H54 (cell line): ENCODE measurements at regions not wholly inside any gene's neighbourhood (a gene's known extent, or its start where the extent isn't known, plus 50 kb on each side); places are given as distances from the start of the nearest gene placed in this dataset.

ENCODE experiments used
- DNase-seq: peaks from one replicate; pipeline ENCODE4 v3.0.0; 2011; ENCODE audit warnings: low spot score, mixed read lengths; ENCODE audit not compliant: insufficient read length
- FAIRE-seq: peaks from 3 replicates; lab custom pipeline; 2011; peaks lifted over from hg19 to GRCh38; lab: Jason Lieb, UNC
- POLR2A ChIP-seq: IDR thresholded peaks from 2 replicates; pipeline ENCODE4 v1.6.1; 2011; ENCODE audit warnings: low read depth, mild to moderate bottlenecking, low read length

DNA sequence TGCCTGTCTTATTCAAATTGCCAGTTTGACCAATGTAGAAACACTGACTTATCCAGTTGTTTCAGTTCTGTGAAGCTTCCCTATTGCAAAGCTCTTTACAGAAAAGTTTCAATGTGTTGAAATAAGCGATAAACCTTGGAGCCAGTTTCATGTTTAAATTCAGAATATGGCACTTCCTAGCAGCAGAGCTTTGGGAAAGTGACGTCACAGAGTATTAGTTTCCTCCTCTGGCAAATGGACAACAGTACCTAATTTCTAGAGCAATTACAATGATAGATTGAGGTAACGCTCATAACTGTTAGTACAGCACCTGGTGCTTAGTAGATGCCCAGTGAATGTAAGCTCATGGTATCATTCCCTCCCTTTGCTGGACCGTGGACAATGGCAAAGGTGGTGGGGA is 527.5 kb upstream of the DAB1 start:
- FAIRE-seq (no peak), DNase-seq (no peak)
- no peak for TF ChIP-seq POLR2A

DNA sequence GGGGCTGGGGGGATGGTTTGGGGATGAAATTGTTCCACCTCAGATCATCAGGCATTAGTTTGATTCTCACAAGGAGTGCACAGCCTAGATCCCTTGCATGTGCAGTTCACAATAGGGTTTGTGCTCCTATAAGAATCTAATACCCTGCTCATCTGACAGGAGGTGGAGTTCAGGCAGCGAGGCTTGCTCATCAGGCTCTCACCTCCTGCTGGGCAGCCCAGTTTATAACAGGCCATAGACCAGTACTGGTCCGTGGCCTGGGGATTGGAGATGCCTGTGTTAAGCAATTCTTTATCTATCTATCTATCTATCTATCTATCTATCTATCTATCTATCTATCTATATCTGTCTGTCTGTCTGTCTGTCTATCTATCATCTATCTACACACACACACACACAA is 525.3 kb upstream of the DAB1 start:
- FAIRE-seq (no peak), DNase-seq (no peak)
- no peak for TF ChIP-seq POLR2A

DNA sequence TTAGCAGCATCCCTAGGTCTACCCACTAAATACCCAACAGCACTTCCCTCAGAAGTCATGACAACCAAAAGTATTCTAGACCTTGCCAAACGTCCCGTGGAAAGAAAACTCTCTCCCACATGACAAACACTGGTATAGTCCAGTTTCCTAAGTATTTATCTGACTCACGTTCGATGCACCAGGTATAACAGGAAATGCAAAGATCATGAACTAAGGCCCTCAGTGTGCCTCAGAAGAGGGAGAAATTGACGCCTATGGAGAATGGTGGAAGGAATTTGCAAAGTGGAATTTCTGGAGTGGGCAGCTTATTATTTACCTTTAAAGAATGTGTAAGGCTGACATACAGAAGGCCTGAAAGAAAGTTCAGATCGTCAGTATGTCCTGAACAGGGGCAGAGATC is 523.6 kb upstream of the DAB1 start:
- TF ChIP-seq POLR2A, result no peak
- no peak for DNase-seq
- FAIRE-seq, result no peak

DNA sequence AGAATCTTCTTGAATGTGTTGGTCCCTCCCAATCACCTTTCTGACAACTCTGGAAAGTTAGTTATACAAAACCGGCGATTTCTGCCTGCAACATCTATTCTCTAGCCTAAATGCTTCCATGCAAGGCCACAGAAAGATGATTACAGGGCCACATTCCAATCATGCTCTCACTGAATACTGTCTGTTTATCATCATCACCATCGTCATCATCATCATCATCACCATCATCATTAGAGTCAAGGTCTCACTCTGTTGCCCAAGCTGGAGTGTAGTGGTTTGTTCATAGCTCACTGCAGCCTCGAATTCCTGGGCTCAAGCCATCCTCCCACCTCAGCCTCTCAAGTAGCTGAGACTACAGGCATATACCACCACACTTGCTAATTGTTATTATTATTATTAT is 521.2 kb upstream of the DAB1 start:
- TF ChIP-seq POLR2A, result no peak
- no peak for FAIRE-seq

DNA sequence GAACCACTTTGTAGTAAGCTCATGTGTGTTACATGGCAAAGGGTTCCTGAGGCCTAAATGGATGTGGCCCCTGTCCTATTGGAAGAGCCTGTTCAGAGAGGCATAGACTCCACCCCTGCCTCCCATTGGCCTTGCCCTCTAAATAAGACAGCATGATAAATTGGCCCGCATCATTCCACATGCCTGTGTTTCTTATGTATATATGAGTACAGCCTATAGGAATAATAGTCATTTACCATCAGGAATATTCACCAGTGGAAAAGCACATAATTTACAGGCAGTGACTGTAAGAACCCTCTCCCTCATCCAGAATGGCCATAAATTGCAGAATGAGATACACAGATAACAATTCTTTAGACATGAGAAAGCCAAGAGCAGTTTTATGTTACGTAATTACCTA is 519.5 kb upstream of the DAB1 start:
- FAIRE-seq, result no peak
- no peak for DNase-seq
- TF ChIP-seq POLR2A, result no peak

More for the DNA sequence above, 521.2 kb upstream of the DAB1 start:
- no peak for DNase-seq

DNA sequence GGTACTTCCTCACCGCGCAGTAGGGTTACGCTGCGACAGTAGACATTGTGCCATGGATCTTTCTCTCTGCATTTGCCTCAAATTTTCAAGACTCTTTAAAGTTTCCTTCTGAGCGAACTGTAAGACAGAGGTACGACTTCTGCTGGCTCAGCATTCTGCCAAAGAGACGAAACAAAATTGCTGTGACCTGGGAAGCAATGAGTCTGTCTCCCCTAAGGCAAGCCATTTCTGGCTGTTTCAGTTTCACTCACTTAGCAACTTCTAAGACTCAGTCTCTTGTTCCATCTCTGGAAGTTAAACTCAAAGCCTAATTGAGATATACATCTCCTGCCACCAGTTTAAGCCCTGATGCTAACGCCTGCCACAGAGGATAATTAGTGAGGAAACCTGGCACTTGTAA is 510.9 kb upstream of the DAB1 start:
- no peak for TF ChIP-seq POLR2A
- DNase-seq (no peak), FAIRE-seq (no peak)

DNA sequence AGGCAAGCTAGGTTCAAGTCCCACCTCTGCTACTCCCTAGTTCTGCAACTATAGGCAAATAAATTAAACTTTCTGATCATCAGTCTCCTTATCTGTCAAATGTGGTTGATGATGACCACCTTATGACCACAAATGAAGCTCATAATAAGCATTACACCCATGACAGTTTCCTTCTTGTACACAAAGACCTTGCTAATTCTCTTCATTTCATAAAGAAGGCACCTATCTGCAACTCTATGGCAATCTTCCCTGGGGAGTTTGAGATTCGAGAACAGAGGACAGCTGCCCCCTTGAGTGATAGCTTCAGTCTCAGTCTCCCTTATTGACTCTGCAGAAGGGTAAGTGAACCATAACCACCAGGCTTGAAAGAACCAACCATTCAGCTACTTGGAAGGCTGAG is 503.1 kb upstream of the DAB1 start:
- DNase-seq (no peak), FAIRE-seq (no peak)
- TF ChIP-seq POLR2A, result no peak

DNA sequence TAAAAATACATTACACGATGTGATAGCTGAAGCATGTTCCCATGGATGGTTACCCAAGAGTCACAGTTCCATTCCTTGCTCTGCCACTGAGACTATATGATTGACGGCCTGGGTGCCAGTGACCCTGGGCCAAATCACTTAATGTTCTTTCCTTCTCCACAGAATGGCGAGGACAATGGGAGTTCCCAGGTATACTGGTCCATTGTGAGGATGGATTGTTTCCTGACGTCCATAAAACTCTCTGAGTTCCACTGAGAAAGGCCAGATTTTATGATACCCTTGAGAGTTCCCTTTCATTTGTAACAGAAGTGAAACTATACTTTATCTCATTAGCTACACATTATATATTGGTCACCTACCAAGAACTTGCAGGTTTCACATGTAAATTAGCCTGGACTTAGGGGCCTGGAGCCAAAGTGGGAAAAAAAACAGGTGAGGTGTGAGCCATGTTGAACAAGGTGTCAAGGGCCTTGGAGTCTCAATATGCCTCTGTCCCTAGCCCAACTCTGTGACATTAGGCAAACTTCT is 502.2 kb upstream of the DAB1 start:
- no peak for DNase-seq
- FAIRE-seq, result no peak
- no peak for TF ChIP-seq POLR2A

DNA sequence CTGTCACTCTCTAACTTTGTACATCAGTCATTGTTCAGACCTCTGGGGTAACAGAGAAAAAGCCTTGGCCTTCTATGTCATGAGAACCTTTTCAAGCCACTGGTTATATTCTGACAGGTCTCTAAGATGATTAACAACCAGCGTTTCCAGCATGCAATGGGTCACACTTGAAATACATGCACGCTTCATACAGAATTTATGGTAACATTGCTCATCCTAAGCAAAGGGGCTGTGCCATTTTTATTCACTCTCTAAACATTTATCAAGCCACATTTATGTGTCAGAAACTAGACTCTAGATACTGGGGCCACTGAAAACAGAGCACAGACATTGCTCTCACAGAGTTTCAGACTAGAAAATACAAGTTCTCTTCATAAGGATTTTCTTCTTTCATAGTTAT is 501.4 kb upstream of the DAB1 start:
- no peak for FAIRE-seq
- TF ChIP-seq POLR2A, result no peak
- DNase-seq, result no peak

DNA sequence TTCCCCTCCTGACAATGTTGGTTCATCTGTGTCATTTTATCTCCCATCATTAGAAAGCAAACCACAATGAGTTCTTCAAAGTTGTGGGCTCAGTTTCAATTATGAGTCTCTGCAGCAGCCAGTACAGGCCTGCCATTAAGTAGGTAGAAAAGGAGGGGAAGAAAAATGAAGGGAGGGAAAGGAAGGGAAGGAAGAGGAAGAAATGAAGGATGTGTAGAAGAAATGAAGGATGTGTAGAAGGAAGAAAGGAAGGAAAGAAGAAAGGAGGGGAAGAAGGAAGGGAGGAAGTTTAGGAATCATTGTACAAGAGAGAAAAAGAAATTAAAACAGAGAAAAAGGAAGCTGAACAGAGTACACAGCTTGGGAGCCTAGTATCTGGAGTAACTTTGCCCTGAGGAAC is 498.3 kb upstream of the DAB1 start:
- FAIRE-seq, result no peak
- TF ChIP-seq POLR2A, result no peak
- no peak for DNase-seq

DNA sequence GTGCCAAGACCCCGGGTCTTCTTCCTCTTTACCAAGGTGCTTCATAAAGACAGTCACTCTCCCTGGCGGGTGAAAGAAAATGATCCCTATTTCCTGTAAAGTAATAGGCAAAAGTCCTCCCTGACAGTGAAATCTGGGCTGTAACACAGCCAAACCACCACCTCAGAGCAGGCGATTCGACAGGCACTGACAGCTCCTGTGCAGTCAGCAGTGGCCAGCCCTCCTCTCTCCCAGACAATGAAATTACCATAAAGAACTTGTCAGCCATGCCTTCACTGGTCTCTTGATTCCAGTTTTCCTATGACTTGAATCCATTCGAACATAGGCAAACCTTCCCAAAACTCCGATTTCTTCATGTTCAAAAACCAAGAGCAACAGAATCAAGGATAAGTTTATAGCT is 492.2 kb upstream of the DAB1 start:
- FAIRE-seq (no peak), DNase-seq (no peak)
- TF ChIP-seq POLR2A, result no peak

DNA sequence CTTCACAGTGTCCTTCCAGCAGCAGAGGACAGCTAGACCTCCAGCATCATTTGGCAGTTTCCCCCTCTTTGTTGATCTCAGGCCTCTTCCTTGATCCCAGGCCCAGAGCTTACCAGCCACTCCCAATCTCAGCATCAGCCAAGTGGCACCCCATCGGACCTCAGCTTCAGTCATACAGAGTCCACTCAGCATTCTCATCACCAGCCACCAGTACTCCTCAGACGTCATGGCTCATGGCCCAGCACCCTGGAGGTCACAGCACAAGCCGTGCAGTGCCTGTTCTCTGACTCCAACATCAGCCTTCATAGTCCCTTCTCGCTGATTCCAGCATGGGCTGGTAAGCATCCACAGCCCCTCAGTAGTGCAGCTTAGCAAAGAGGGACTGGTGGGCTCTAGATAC is 487.6 kb upstream of the DAB1 start:
- no peak for FAIRE-seq
- no peak for DNase-seq
- TF ChIP-seq POLR2A, result no peak

DNA sequence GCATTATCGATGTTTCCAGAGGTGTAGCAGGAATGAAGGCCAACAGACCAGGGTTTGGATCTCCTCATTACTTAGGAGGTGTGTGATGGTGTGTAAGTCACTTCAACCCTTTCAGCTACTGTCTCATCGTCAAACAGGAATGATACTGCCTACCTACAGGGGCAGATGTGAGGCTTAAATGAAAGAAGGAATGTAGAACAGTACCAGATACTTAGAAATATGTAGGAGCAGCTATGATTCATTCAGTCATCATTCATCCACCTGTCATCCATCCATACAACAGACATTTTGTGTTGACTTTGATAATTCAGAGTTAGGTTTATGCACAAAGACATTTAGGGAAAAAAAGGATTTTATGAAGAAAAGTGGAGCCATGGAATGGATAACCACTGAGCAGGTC is 486.9 kb upstream of the DAB1 start:
- TF ChIP-seq POLR2A, result no peak
- no peak for DNase-seq
- no peak for FAIRE-seq

DNA sequence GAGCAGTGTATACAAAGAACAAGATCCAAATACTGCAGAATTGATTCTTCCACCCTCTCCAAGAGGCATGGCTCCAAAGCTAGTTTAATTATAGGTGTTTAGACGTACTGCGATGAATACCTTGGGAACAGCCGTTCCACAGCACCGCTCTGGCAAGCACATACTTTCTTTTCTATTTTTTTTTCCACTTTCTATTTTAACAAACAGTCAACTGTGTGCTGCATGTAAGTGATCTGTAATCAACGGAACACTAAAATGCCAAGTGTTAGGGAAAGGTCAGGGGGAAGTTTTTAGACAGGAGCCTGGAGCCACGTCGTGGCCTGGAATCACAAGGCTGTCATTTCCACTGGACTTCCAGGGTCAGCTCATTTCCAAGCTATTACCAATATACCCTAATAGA is 486.4 kb upstream of the DAB1 start:
- no peak for DNase-seq
- no peak for TF ChIP-seq POLR2A
- no peak for FAIRE-seq

DNA sequence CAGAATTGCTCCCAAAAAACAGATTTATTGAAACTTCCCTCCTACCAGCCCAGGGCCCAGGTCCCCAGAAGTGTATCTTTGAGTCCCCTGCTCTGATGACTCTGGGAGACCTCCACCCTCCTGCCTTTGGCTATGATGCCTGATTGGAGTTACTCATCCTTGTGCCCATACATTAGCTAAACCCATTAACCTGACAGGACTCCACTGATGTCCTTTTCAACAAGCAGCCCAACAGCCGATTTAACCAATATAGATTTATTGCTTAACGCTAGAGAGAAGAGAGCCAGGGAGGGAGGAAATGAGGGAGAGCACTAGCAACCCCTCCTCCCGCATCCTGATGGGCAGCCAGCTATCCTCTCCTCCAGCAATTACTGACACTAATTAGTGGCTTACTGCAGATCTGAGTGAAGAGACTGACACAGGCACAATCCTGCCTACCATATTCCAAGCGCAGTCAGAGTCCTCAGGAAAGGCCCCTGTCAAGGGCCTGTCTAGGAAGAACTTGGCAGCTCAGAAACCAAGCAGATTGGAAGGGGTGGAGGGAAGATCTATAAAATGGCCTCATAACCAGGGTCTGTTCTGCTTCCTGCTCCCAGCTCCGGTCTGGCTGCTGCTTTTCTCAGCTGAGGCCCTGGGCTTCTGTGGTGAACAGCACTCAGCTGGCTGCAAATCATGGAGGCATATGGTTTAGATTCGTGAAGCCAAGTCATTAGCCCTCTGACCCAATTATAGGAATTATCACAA is 484.5 kb upstream of the DAB1 start:
- FAIRE-seq, result no peak
- no peak for TF ChIP-seq POLR2A
- DNase-seq, result no peak
